HG03439 (cell line): ENCODE measurements at regions not wholly inside any gene's neighbourhood (a gene's known extent, or its start where the extent isn't known, plus 50 kb on each side); places are given as distances from the start of the nearest gene placed in this dataset.
"Not testable (repeated sequence)": the region's sequence is repeated elsewhere in the genome, so short reads cannot be mapped to it uniquely, and the experiment has no call there.

Experiments used
- ATAC-seq: cut with Tn5 transposase; IDR thresholded peaks from one replicate; pipeline ENCODE4 v1.9.1; 2021; ENCODE audit warnings: mild to moderate bottlenecking, moderate library complexity; ENCODE audit not compliant: unreplicated experiment

GRCh38 chr12:131311279-131311722, 357.6 kb downstream of the ADGRD1 start:
- not testable (repeated sequence) for ATAC-seq

GRCh38 chr12:131311764-131312163, 358.1 kb downstream of the ADGRD1 start:
- ATAC-seq = no peak

- not testable (repeated sequence) for ATAC-seq
These were observed 358.7 kb downstream of the ADGRD1 start for GRCh38 chr12:131312382-131312781.

GRCh38 chr12:131312793-131313545, 359.3 kb downstream of the ADGRD1 start:
- ATAC-seq = no peak

DNA sequence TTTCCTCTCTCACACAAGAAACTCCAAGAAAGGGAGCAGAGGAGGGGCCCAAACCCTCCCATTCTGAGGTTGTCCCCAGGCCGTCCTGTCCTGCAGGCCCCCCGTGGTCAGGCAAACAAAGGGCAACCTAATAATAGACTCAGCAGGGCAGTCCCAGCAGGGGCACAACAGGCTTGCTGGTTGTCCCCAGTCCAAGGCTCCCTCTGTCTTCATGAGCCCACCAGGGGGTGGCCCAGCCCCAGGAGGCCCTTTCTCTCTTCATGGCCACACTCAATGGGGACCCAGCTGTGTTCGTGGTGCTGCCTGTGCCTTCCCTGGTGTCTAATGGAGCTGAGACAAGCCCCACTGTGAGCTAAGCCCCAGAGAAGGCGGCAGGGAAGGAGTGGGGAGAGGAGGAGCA, 359.9 kb downstream of the ADGRD1 start:
- ATAC-seq = no peak

GRCh38 chr12:131314524-131315090, 360.9 kb downstream of the ADGRD1 start:
- no peak for ATAC-seq

GRCh38 chr12:131315601-131316000, 361.9 kb downstream of the ADGRD1 start:
- ATAC-seq = no peak

DNA sequence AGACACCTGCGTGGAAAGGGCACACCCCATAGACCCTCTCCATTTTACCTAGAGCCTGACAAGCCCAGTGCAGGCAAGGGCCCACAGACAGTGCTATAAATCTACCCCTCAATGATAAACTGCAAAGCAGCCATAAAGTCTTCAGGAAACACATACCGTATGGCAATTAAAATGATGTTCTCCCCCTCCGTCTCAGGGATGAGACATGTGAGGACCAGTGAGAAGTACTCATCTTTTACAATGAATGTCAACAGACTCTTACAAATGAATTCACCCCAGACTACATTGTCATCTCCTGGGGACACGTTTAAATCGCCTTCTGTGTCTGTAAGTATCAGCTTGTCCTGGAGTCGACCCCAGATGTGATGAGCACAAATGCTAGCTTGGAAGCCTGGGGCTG, 362.7 kb downstream of the ADGRD1 start:
- ATAC-seq = no peak

DNA sequence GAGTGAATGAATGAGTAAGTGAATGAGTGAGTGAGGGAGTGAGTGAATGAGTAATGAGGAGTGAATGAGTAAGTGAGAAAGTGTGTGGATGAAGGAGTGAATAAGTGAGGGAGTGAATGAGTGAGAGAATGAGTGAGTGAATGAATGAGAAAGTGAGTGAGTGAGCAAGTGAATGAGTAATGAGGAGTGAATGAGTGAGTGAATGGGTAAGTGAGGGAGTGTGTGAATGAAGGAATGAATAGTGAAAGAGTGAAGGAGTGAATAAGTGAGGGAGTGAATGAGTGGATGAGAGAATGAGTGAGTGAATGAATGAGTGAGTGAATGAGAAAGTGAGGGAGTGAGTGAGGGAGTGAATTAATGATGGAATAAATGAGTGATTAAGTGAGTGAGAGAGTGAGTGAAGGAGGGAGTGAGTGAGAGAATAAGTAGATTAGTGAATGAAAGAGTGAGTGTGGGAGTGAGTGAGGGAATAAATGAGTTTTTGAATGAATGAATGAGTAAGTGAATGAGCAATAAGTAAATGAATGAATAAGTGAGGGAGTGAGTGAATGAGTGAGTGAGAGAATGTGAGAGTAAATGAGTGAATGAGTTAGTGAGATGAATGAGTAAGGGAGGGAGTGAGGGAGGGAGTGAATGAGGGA, 364.5 kb downstream of the ADGRD1 start:
- no peak for ATAC-seq

DNA sequence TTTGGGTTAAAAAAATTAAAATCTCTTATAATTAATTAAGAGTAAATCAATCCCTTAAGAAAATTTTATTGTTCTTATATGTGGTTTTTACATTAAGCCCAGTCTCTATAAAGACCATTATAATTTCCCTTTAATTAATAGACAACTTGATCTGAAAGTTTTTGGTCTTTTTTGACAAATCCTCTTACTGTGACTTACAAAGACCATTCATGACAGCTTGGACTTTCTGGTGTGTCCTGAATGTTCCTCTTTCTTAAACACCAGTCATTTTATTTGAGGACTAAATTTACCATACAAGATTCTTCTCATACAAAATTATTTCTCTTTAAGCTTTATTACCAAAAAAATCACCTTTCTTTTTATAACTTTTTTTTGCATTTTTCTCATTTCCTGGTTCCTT, 368.3 kb downstream of the ADGRD1 start:
- no peak for ATAC-seq

DNA sequence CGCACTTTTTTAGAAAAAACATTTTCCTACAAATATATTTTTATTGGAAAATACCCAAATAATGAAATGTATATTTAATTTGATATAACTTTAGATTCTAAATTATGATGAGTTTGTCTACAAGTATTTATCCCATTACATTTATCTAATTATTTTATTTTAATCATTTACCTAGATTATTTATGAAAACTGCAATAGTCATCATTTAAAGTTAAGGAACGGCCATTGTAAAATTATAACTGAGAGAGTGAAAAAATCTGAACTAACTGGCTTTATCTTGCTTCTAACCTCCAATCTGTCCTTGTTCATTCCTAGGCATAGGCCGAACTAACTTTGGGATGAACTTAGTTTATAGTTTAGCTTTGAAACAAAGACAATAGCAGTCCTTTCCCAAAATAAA, 368.8 kb downstream of the ADGRD1 start:
- not testable (repeated sequence) for ATAC-seq

DNA sequence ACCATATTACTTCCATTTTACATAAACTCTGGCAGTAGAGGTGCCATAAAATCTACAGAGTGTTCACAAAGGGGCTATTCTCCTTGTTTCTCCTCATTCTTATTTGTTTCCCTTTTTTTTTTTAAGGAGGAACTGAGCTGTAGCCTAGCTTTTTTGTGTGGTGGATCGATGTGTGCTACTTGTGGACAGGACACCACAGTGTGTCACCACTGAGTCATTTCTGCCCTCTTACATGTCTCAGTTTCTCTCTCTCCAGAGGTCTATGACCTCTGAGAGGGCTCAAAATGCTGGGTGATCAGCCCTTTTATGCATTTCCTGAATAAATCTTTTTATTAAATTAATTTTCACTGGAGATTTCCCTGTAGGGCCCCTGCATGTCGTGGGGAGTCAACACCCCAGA, 370.2 kb downstream of the ADGRD1 start:
- no peak for ATAC-seq

GRCh38 chr12:131327521-131328488, 374.1 kb downstream of the ADGRD1 start:
- no peak for ATAC-seq

GRCh38 chr12:131328861-131329845, 375.4 kb downstream of the ADGRD1 start:
- not testable (repeated sequence) for ATAC-seq

- ATAC-seq = no peak
These were observed 376.6 kb downstream of the ADGRD1 start for GRCh38 chr12:131330106-131330815.

DNA sequence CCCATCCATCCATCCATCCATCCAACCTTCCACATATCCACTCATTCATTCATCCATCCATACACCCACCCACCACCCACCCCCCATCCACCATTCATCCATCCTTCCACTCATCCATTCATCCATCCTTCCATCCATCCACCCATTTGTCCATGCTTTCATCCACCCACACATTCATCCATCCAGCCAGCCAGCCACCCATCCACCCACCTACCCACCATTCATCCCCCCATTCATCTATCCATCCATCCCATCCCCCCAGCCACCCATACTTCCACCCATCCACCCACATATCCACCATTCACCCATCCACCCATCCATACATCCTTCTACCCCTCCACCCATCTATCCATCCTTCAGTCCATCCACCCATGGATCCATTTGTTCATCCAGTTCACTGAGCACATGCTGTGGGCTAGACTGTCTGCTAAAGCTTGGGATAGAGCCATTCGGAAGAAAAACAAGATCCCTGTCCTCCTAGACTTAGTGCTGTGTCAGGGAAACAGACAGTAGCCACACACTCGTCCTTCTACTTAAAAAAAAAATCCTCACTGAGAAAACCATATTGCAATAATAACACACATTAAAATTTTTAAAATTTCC, 377.5 kb downstream of the ADGRD1 start:
- no peak for ATAC-seq

- no peak for ATAC-seq
These were observed 378.5 kb downstream of the ADGRD1 start for GRCh38 chr12:131332224-131332623.

GRCh38 chr12:131333136-131333535, 377.8 kb upstream of the SFSWAP start:
- ATAC-seq = no peak
